GM04503 (cell line): ENCODE measurements at regions not wholly inside any gene's neighbourhood (a gene's known extent, or its start where the extent isn't known, plus 50 kb on each side); places are given as distances from the start of the nearest gene placed in this dataset.

Source experiments
- DNase-seq: peaks from one replicate; pipeline ENCODE4 v3.0.0-alpha.2; 2012; ENCODE audit warnings: low read depth

DNA sequence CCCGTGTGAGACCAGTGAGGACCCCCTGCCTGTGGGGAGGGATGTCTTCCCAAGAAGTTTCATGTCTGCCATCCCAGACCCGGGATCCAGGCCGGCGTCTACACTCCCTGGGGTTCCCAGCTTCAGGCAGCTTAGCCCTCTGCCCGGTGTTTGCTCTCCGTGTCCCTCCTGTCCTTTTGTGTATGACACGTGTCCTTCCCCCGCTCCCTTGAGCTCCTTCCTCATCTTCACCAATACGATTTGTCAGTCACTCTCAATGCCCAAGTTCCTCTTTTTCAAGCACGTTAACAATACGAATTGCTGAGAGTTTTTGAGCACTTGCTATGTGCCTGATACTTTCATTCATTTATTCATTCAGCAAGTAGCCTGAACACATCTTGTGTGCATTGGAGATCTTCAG lies 115.6 kb upstream of the PTPN1 start:
- DNase-seq, result no peak

DNA sequence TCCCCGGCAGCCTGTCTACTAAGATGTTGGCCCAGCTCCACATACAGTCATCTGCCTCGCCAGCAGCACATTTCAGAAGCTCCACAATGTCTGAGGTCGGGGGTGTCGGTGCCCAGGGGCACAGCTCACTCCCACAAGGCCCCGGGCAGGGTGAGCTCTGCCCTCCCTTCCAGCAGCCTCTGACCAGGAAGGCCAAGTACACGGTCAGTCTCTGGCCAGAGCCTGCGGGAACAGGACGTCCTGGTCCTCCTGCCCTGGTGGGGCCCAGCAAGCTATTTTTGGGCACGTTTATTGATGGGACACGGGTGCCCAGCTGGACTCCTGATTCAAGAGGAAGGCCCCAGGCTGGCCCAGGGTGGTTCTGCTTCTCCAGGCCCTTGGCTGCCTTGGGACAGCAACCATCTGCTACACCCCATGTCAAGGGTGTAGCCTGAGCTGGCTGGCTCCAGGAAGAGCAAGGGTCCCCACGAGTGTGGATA lies 114.9 kb upstream of the PTPN1 start:
- no peak for DNase-seq

DNA sequence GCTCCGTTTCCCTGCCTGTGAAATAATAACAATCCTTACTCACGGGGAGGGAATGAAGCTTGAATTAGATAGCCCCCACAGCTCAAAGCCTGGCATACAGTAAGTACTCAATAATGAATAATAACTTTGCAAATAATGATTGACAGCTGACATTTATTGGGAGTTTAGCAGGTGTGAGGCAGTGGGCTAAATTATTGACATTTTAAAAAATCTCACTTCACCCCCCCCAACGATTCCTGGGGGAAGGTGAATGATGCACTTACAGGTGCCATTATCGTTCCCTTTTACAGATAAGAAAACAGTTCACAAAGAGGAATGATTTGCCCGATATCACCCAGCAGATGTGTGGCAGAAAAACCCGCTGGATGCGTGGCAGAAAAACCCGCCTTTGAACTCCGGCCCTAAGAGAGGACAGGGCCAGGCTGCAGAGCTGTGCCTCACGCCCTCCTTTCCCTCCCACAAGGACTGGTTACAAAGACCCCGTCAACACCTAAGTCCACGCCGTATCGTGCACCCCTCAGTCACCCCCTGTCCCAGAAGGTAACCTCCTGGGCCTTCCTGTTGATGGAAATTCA lies 114.2 kb upstream of the PTPN1 start:
- DNase-seq, result no peak

DNA sequence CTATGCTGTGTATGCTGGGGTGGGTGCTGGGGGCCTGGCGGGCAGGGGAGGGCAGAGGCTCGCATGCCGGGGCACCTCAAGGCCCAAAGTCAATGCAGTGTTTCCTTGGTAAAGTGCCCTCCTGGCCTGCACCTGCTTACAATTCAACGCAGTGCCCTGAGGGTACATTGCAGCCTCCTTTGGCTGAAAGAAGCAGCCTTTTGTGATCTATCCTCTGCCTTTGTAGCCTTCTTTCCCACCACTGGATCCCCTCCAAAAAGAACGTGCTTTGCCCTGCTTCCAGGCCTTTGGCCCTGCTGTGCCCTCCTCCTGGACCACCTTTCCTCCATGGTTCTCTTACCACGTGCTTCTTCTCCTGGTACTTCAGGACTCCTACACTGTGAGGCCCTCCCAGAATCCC lies 113.6 kb upstream of the PTPN1 start:
- no peak for DNase-seq

DNA sequence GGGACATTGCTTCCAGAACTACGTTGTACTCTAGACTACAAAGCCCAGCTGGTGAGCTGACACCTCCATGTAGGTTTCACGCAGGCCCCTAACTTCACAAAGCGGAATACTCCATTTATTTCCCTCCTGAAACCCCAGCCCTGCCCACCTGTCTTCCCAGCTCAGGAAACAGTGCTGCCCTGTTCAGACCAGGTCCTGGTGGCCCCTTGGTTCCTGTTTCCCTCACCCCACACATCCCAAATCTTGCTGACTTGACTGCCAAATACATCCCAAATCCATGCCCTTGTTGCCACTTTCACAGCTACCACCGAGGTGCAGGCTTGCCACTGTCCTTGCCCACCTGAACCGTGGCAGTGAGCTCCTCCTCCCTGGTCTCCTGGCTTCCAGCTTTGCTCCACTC lies 113.1 kb upstream of the PTPN1 start:
- no peak for DNase-seq

DNA sequence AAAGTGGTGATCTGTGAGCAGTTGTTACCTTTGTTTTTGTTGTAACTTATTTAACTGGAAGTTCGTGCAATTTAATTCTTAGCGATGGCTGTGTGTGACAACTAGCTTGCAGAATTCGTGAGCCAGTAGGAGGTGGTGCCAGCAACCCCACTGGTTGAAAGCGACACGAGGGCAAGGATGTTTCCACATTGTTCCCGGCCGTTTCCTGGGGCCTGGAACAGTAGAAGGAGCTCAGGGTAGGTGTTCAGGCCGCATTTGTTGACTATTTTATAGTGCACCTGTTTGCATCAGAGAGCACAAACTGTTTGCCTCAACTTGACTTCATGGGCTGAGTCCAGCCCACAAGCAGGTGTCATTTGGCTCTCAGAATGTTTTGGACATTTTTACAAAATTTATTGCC lies 112.1 kb upstream of the PTPN1 start:
- DNase-seq, result no peak

DNA sequence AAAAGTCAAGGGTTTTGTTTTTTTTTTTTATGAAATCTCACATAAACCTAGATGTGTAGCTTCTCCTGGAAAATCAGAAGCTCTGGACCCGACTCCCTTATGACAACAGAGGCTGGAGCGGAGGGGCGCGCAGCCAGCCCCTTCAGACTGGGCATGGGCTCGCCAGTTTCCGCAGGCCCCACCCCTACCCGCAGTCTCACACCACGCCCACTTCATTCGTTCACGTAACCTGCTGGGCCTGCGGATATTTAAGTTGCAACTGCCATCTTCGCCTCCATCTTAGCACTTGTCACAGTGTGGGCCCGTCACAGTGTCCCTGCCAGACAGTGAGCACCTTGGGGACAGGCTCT lies 111.7 kb upstream of the PTPN1 start:
- no peak for DNase-seq

DNA sequence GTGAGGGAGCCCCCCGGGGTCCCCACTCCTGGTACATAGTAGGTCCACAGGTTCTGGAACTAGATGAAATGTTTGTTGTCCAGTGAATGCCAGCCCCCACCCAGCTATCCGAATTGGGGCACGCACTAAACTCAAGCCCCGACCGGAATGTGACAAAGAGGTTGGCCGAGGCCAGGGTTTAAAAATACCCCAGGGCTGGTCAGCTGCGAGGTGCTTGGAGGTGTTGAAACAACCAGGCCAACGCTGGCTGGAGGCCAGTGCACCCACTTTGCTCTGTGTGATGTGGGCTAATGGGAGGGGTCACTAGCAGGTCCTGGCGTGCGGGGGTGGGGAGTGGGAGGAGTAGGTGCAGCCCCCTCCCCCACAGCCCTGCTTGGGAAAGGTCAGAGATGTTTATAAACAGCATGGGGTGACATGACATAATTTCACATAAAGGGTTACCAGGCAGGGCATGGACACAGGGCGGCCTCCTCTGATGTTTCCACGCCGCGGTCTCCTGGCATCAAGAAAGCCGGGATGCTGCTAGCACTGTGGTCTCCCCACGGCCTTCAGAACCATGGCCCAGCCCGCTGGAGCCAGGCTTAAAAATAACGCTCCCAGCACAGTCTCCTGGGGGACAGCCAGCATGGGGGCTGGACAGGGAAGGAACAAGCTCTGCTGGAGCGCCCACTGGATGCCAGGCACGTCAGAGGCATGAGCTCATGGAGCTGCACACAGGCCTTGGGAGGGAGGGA lies 111.2 kb upstream of the PTPN1 start:
- no peak for DNase-seq

DNA sequence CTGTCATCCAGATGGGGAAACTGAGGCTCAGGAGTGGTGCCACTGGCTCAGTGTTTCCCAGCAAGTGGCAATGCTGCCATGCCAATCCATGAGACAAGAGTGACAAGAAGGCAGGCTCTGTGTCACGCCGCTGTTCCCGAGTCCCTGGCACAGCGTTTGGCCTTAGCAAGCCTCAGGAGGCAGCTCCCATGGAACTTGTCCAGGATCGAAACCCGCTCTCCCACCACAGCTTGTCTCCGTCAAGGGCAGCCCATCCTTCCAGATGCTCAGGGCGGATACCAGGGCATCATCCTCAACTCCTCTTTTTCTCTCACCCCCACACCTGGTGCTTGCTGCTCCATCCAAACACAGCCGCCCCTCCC lies 110.6 kb upstream of the PTPN1 start:
- no peak for DNase-seq

DNA sequence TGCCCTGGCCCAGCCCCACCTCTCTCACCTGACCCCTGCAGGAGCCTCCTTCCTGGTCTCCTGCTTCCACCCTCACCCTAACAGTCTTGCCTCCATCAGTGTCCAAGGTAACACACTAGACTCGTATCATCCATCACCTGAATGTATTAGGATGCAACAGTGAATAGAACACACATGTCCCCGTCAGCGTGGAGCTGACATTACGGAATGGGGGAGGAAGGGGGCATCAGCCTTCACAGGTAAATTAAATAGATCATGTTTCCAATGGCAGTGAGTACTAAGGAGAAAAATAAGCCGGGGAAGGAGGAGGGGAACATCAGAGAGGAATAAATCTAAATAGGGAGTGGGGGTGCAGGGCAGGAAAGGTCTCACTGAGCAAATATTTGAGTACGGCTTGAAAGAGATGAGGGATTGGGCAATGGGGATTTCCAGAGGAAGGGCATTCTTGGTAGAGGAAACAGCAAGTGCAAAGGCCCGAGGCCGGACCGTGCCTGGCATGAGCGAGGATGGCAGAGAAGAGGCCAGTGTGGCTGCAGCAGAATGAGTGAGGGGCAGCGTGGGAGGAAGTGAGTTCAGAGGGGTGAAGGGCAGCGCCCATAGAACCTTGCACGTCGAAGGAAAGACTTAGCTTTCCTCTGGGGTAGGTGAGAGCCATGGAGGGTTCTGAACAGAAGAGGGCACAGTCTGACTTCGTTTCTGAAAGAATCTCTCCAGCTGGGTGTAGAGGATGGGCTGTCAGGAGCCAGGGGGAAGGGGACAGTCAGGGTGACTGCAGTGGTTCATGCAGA lies 110.1 kb upstream of the PTPN1 start:
- no peak for DNase-seq

DNA sequence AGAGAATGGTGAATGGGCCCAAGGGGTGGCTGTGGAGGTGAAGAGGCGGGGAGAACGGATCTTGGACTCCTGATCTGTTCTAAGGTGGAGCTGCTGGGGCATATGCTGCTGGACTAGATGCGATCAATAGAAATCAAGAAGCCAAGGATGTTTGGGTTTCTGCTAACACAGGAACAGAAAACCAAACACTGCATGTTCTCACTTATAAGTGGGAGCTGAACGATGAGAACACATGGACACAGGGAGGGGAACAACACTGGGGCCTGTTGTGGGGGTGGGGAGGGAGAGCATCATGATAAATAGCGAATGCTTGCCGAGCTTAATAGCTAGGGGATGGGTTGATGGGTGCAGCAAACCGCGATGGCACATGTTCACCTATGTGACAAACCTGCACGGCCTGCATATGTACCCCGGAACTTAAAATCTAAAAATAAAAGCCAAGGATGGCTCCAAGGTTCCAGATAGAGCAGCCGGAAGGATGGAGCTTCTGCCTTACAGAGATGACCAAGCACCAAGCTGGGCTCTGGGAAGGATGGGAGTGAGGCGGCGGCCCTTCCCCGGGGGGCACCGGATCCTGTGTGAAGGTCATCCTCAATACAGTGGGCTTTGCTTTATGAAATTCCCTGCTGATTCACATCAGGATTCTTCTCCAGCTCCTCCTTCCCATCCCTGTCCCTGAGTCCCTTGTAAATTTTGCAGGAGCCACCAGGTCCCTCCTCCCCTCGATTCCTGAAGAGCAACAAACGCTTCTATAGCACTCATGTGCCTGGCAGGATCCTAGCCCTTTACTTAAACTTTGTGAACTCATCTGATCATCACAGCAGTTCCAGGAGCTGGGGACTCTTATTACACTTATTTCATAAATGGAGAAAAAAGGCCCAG lies 109.2 kb upstream of the PTPN1 start:
- DNase-seq, result no peak

DNA sequence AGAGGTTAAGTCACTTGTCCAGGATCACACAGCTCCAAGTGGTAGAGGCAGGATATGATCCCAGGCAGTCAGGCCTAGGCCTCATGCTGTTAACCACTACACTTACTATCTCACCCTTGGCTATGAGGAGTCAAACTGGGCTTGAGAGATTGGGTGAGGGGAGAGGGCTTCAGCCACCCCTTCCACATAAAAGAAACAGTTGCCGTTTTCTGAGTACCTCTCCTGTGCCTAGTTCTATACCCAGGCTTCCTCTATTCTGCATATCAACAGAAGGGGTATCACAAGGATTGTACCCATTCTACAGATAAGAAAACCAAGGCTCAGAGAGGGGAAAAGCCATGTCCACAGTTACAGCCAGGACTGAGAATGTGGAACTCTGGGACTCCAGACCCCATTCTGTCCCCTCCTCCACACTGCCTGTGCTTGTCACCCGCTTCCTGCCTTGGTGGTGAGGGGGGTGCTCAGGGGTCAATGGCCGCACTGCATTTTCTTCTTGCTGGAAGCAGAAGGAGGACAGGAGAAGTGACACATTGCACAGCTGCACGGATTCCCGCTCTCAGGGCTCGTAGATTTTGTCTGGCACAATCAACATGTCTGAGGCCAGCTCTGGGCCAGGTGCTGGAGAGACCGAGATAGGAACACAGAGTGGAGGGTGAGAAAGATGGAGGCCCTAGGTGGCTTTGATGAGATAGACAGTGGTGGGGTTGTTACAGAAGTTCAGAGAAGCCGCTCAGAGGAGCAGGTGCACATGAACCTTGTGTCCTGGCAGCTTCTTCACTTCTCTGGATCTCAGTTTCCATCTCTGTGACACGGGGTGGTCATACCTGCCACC lies 108.4 kb upstream of the PTPN1 start:
- DNase-seq, result no peak

DNA sequence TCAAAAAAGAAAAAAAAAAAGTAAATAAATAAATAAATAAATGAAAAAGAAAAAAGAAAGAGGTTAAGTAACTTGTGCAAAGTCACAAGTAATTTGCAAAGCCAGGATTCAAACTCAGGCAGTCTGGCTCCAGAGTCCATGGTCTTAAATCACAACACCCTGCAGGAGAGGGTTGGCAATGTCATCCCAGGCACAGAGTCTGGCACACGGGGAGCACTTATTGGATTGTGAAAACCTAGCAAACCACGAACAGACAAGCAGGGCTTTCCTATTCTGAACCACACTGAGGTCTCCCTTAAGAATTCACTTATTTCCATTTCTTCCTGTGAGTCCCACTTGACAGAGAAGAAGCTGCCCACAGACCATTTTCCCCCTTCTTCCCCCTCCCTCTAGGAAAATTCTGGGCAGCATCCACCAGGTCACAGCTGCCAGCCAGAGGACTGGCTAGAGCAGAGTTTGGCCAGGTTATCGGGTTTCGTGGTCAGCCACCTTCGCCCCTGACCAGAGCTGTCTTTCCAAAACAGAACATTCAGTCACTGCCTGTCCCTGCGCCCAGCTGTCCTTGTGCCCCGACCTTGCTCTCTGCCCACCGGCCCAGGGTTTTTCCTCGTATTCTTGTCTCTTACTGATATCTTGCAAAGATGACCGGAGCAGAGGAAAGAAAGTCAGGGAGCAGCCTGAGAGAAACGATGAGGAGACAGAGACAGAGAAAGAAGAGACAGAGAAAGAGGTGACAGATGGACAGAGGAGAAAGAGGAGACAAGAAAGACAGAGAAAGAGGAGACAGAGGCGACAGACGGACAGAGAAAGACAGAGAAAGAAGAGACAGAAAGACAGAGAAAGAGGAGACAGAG lies 106.4 kb upstream of the PTPN1 start:
- DNase-seq, result no peak

DNA sequence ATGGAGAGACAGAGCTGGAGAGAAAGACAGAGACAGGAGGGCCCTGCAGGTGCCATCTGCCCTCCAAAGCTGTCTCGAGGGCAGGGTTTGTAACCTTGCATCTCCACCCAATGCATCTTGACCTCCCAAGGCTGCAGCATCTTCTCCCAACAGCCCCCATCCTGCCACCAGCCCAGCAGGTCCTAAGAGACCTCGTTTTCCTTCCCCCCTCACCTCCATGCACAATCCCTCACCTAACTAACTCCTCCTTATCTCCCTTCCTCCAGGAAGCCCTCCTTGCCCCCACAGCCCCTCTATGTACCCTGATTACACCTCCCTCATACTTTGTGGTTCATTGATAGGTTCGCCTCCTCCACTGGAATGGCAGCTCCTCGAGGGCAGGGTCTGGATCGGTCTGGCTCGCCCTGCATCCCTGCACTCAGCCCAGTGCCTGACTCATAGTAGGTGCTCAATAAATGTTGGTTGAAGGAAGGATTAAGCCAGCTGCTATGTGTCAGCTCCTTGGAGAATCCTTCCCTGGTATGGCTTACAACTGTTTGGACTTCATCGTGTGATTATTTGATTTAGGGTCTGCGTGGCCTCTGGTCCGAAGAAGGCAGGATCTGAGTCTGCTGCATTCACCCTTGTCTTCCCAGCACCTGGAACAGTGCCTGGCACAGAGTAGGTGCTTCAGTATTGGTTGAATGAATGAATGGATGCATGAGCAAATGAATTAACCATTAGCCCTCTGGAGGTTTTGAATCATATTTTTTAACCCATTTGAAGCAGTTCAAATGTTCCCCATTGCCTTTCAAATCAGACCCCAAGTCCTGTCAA lies 105.6 kb upstream of the PTPN1 start:
- no peak for DNase-seq

DNA sequence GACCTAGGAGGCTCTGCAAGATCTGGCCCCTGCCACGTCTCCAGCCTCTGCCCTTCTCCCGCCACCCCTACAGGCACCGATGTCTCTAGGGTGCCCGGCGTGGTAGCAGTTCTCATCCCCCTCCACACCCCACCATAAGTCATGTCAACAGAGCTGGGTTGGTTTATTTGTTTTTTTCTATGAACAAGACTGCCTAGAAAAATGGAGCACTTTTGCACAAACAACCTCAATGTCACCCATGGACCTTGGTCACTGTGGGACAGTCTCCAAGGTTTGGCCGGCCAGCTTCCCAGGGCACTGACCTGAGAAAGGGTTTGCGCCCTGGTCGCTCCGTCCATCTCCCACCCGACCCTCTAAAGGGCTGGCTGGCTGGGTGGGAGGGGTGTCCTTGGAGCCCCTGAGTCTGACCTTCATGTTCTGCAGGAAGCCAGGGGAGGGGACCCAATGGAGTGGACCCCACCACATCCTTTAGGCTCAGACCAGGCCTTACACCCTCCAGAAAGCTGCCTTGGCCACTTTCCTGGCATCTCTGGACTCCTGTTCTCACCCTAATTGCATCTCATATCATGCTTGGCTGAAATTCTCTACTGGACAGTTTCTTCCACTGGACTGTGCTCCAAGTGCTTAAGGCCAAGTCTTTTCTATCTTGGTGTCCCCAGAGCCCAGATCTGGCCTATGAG lies 104.8 kb upstream of the PTPN1 start:
- no peak for DNase-seq

DNA sequence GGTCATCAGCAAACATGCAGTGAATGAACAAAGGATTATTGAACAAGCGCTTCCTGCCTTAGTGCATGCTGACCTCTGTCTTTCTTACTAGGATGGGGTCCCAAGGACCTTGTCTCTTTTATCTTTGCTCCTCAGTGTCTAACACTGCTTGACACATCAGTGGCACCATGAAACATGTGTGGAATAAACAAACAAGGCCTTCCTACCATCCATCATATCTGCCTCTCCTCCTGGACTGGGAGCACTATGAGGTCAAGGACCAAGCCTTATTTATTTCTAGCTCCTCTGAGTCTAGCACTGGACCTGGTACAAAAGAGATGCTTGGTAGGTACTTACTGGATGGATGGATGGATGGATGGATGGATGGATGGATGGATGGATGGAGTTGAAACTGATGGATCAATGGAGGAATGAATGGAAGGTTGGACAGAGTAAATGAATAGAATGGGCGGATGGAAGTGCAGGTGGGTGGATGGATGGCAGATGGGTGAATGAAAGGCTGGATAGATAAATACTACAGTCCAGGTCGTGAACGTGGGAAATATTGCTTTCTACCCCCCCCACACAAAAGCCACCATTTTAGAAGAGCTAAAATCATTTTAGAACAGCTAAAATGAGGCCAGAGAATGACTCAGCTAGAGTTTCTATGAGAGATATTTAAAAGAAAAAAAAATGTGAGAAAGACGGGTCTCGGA lies 104.1 kb upstream of the PTPN1 start:
- no peak for DNase-seq

DNA sequence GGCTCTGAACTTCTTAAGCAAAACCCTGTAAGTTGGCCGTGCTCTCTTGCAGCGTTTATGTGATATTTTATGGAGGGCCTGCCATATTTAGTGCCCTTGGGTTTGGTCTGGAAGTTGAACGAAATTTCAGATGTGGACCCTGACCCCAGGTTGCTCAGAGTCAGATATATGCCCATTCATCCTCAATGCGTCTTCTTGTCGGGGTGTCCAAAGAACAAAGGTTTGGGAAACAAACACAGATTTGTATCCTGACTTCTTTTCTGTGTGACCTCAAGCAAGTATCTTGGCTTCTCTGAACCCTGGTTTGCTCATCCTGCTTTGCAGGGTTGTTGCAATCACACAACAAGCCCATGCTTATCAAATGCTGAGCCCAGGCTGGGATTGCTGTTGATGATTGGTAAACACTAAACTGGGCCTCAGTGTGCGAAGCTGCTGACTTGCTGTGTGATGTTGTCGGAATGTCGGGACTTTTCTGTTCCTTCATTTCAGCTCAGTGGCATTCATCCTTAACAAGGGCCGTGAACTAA lies 103.5 kb upstream of the PTPN1 start:
- DNase-seq, result no peak
